ENCODE measurements at regions not wholly inside any gene's neighbourhood (a gene's known extent, or its start where the extent isn't known, plus 50 kb on each side); places are given as distances from the start of the nearest gene placed in this dataset.

GRCh38 chr12:38508246-38508645, 191.7 kb downstream of the ALG10B start:
- Histone ChIP-seq H3K27me3 (ENCODE audit: control insufficient read depth in 1 of 2, insufficient read depth in 2 of 2, low read length in 2 of 2) (peaks cover 0 to 2% of the 10 kb centered on the region in 2 experiments), H3K9me3 (ENCODE audit: control insufficient read depth in 1 of 2, insufficient read depth in 1 of 2, low read length in 2 of 2) (peaks cover 7 to 13% of the 10 kb centered on the region in 2 experiments), H3K36me3 (ENCODE audit: insufficient read depth, low read length) (no peaks in the 10 kb centered on the region), H3K27ac (ENCODE audit: low read depth in 1 of 2, low read length in 2 of 2) (no peak overlapping the region), H3K4me3 (ENCODE audit: low read length) (no peak overlapping the region), H3K4me1 (ENCODE audit: insufficient read depth, low read length) (no peaks in the 10 kb centered on the region)
- DNase-seq (no peak), ATAC-seq (ENCODE audit: poor library complexity) (no peak)
- intact Hi-C loops (cut with DNase I, micrococcal nuclease) = no loop called here
- Mint-ChIP-seq H3K27me3 (no peaks in the 10 kb centered on the region), H3K36me3 (ENCODE audit: low read depth) (no peaks in the 10 kb centered on the region), H3K9me3 (peaks cover 11% of the 10 kb centered on the region), H3K27ac (no peak overlapping the region), H3K4me1 (ENCODE audit: low read depth) (no peaks in the 10 kb centered on the region), H3K4me3 (no peak overlapping the region)
- ChIA-PET CTCF (no interaction called here), POLR2A (no interaction called here)
- TF ChIP-seq CTCF (IDR thresholded peaks at IDR 0.05) = no peak

DNA sequence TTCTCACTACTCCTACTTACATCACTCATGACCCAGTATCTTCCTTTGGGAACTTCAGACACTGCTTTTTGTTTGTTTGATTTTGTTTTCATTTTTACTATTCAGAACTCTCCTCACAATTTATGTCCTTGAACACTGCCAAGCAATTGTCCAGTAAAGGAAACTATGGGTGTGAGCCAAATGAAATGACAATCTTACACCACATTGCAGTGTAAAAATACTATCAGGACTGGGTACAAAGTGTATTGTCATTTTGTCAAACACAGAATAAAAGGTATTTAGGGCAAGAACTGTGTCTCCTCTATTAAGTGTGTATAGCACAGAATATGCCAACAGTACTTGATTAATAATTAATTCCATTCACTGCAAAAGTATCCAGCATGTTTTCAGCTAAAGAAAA, 199.3 kb downstream of the ALG10B start:
- no peak for ATAC-seq (ENCODE audit: poor library complexity)
- Histone ChIP-seq H3K9me3 (ENCODE audit: control insufficient read depth in 1 of 2, insufficient read depth in 1 of 2, low read length in 2 of 2) (peaks cover 0 to 3% of the 10 kb centered on the region in 2 experiments), H3K36me3 (ENCODE audit: insufficient read depth, low read length) (no peaks in the 10 kb centered on the region), H3K4me3 (ENCODE audit: low read length) (no peak overlapping the region), H3K27ac (ENCODE audit: low read depth in 1 of 2, low read length in 2 of 2) (no peak overlapping the region), H3K4me1 (ENCODE audit: insufficient read depth, low read length) (no peaks in the 10 kb centered on the region), H3K27me3 (ENCODE audit: control insufficient read depth in 1 of 2, insufficient read depth in 2 of 2, low read length in 2 of 2) (no peaks in the 10 kb centered on the region)
- DNase-seq = no peak
- intact Hi-C loops (cut with DNase I, micrococcal nuclease) = no loop called here
- CTCF ChIA-PET = no interaction called here
- Mint-ChIP-seq H3K4me1 (ENCODE audit: low read depth) (no peaks in the 10 kb centered on the region), H3K36me3 (ENCODE audit: low read depth) (no peaks in the 10 kb centered on the region), H3K27me3 (no peaks in the 10 kb centered on the region), H3K9me3 (peaks cover 5% of the 10 kb centered on the region), H3K4me3 (no peak overlapping the region), H3K27ac (no peak overlapping the region)
- TF ChIP-seq CTCF (IDR thresholded peaks at IDR 0.05) = no peak
- POLR2A ChIA-PET = no interaction called here

GRCh38 chr12:38516418-38516817, 199.8 kb downstream of the ALG10B start:
- H3K4me3 ChIP-seq (ENCODE audit: low read length) = no peak overlapping the region
- H3K4me1 ChIP-seq (ENCODE audit: insufficient read depth, low read length) = no peaks in the 10 kb centered on the region
- no peaks in the 10 kb centered on the region for H3K4me1 Mint-ChIP-seq (ENCODE audit: low read depth)
- POLR2A ChIA-PET = no interaction called here
- H3K9me3 Mint-ChIP-seq = peaks cover 3% of the 10 kb centered on the region
- H3K36me3 ChIP-seq (ENCODE audit: insufficient read depth, low read length) = no peaks in the 10 kb centered on the region
- no peaks in the 10 kb centered on the region for H3K27me3 Mint-ChIP-seq
- peaks cover 0 to 3% of the 10 kb centered on the region in 2 experiments for H3K9me3 ChIP-seq (ENCODE audit: control insufficient read depth in 1 of 2, insufficient read depth in 1 of 2, low read length in 2 of 2)
- TF ChIP-seq CTCF (IDR thresholded peaks at IDR 0.05) = no peak
- H3K4me3 Mint-ChIP-seq = no peak overlapping the region
- H3K27ac Mint-ChIP-seq = no peak overlapping the region
- DNase-seq = no peak
- intact Hi-C loops (cut with DNase I, micrococcal nuclease) = no loop called here
- H3K36me3 Mint-ChIP-seq (ENCODE audit: low read depth) = no peaks in the 10 kb centered on the region
- CTCF ChIA-PET = no interaction called here
- ATAC-seq (ENCODE audit: poor library complexity) = no peak
- H3K27ac ChIP-seq (ENCODE audit: low read depth in 1 of 2, low read length in 2 of 2) = no peak overlapping the region
- H3K27me3 ChIP-seq (ENCODE audit: control insufficient read depth in 1 of 2, insufficient read depth in 2 of 2, low read length in 2 of 2) = no peaks in the 10 kb centered on the region

Data from CD4-positive, alpha-beta T cell (primary cell).